K562 (cell line): ENCODE measurements at regions not wholly inside any gene's neighbourhood (a gene's known extent, or its start where the extent isn't known, plus 50 kb on each side); places are given as distances from the start of the nearest gene placed in this dataset.

Experiments
- ATAC-seq: fragments of 200-7000 bp; cut with Tn5 transposase; 3 replicates; pipeline ENCODE4 v1.9.1; 2020; ENCODE audit warnings: moderate library complexity
- BruUV-seq: library from RNA; stranded (reverse); fragments of 400-500 nt; replicated peaks from 2 replicates; lab custom pipeline; 2021; lab: Mats Ljungman, UMichigan
- CTCF ChIA-PET: fragments of 300-600 bp; formaldehyde crosslinking; extraction: SDS; loops from one replicate; lab custom pipeline; 2021; ENCODE audit warnings: low intra/inter-chr PET ratio; lab: Yijun Ruan, JAX
- POLR2A ChIA-PET: fragments of 300-600, 350-650 bp; sonication (Branson Sonifier 250); formaldehyde crosslinking; extraction: SDS; loops from one replicate; lab custom pipeline; 2021; ENCODE audit warnings: antibody characterized with exemption, inconsistent platforms; lab: Yijun Ruan, JAX
- DNase-seq, 4 experiments: peaks; one replicate each; pipeline versions ENCODE4 v3.0.0 to v3.0.0-alpha.2; 2011 to 2018; ENCODE audit warnings: low spot score in 3 of 4, mixed read lengths in 3 of 4; ENCODE audit errors: extremely low read depth in 1 of 4
- FAIRE-seq: peaks from 2 replicates; lab custom pipeline; 2011; peaks lifted over from hg19 to GRCh38; lab: Jason Lieb, UNC
- H2AFZ ChIP-seq: 2 replicates; pipeline ENCODE4 v1.6.0; 2011; ENCODE audit warnings: low read depth, low read length, control low read depth, inconsistent platforms
- H3K27ac ChIP-seq: fragments of 200-600 bp; 3 replicates; pipeline ENCODE4 v1.8.0; 2011; ENCODE audit warnings: low read depth, mild to moderate bottlenecking, control low read depth, inconsistent platforms, low read length, moderate library complexity, mixed read lengths; ENCODE audit errors: extremely low read depth
- H3K27me3 ChIP-seq, 2 experiments: fragments of 300-600 bp in 1 of 2; 2 replicates in 1 of 2; 3 replicates in 1 of 2; pipeline versions ENCODE4 v1.6.0 to v1.8.0; 2011; ENCODE audit warnings: inconsistent platforms in 2 of 2, low read length in 2 of 2, mild to moderate bottlenecking in 1 of 2, mixed read lengths in 1 of 2, moderate library complexity in 1 of 2; ENCODE audit not compliant: control insufficient read depth in 2 of 2, insufficient read depth in 2 of 2
- H3K36me3 ChIP-seq: fragments of 300-600 bp; 3 replicates; pipeline ENCODE4 v1.8.0; 2011; ENCODE audit warnings: mild to moderate bottlenecking, low read length, inconsistent platforms; ENCODE audit not compliant: control insufficient read depth, insufficient read depth
- H3K4me1 ChIP-seq, 2 experiments: fragments of 200-600 bp in 1 of 2; replicated peaks in 1 of 2; 2 replicates in 1 of 2; 3 replicates in 1 of 2; pipeline versions ENCODE4 v1.5.1 to v1.8.0; 2011; ENCODE audit warnings: inconsistent platforms in 2 of 2, low read length in 2 of 2, mild to moderate bottlenecking in 1 of 2, mixed read lengths in 1 of 2, moderate library complexity in 1 of 2; ENCODE audit not compliant: control insufficient read depth in 2 of 2, insufficient read depth in 2 of 2
- H3K4me2 ChIP-seq: 2 replicates; pipeline ENCODE4 v1.6.1; 2011; ENCODE audit warnings: low read length, control low read depth, inconsistent platforms, mixed read lengths; ENCODE audit not compliant: insufficient read depth
- H3K4me3 ChIP-seq: fragments of 200-600 bp; sonication (generic), shearing (Covaris generic); 2 replicates; pipeline ENCODE4 v1.5.1; 2016; ENCODE audit warnings: control low read depth, inconsistent platforms
- H3K79me2 ChIP-seq: fragments of 200-600 bp; 3 replicates; pipeline ENCODE4 v1.8.0; 2011; ENCODE audit warnings: low read length, inconsistent platforms; ENCODE audit not compliant: control insufficient read depth, insufficient read depth
- H3K9ac ChIP-seq, 2 experiments: 2 replicates each; pipeline versions ENCODE4 v1.6.0 to v1.6.1; 2011; ENCODE audit warnings: low read depth in 2 of 2, low read length in 2 of 2, control low read depth in 1 of 2, inconsistent platforms in 1 of 2, mild to moderate bottlenecking in 1 of 2, mixed read lengths in 1 of 2; ENCODE audit not compliant: insufficient read depth in 1 of 2
- H3K9me1 ChIP-seq: one replicate; pipeline ENCODE4 v1.6.0; 2011; ENCODE audit warnings: inconsistent platforms, mild to moderate bottlenecking, low read length, moderate library complexity; ENCODE audit not compliant: control insufficient read depth, insufficient read depth
- H3K9me3 ChIP-seq: replicated peaks from 2 replicates; pipeline ENCODE4 v1.5.1; 2011; ENCODE audit warnings: low read depth, low read length, inconsistent platforms; ENCODE audit not compliant: control insufficient read depth, insufficient read depth
- H4K20me1 ChIP-seq: replicated peaks from 2 replicates; pipeline ENCODE4 v1.6.1; 2011; ENCODE audit warnings: low read length, inconsistent platforms, mixed read lengths; ENCODE audit not compliant: control insufficient read depth, insufficient read depth
- CXXC5 ChIP-seq: fragments of 250-450 bp; sonication (Bioruptor Pico); IDR thresholded peaks from 2 replicates; pipeline ENCODE4 v1.8.0; 2022; ENCODE audit warnings: inconsistent platforms, mild to moderate bottlenecking, moderate library complexity
- HEY1 ChIP-seq: fragments of 250-450 bp; sonication (Bioruptor Pico); IDR thresholded peaks from 2 replicates; pipeline ENCODE4 v1.5.0; 2020; ENCODE audit warnings: mild to moderate bottlenecking, moderate library complexity, borderline replicate concordance
- HLTF ChIP-seq: fragments of 450-650 bp; IDR thresholded peaks from 2 replicates; pipeline ENCODE4 v1.6.1; 2016
- POU5F1 ChIP-seq: fragments of 150-350 bp; IDR thresholded peaks from 2 replicates; pipeline ENCODE4 v1.6.1; 2014; ENCODE audit warnings: borderline replicate concordance, low read length, low read depth, mild to moderate bottlenecking; ENCODE audit not compliant: partially characterized antibody
- SMC3 ChIP-seq: conservative IDR thresholded peaks from 2 replicates; pipeline ENCODE4 v1.6.1; 2011; ENCODE audit warnings: low read depth, low read length, improper control_type of control experiment; ENCODE audit not compliant: insufficient read depth
- SRSF9 ChIP-seq: fragments of 200-400 bp; formaldehyde crosslinking; IDR thresholded peaks from 2 replicates; pipeline ENCODE4 v1.6.1; 2017; ENCODE audit warnings: low read depth, low read length, borderline replicate concordance
- SUPT5H ChIP-seq: fragments of 450-650 bp; IDR thresholded peaks from 2 replicates; pipeline ENCODE4 v1.6.1; 2016
- XRCC5 ChIP-seq: fragments of 200-400 bp; formaldehyde crosslinking; IDR thresholded peaks from 2 replicates; pipeline ENCODE4 v1.6.1; 2017; ENCODE audit warnings: low read depth, mild to moderate bottlenecking, low read length
- ZNF133 ChIP-seq: fragments of 250-450 bp; sonication (Bioruptor Pico); IDR thresholded peaks from 2 replicates; pipeline ENCODE4 v1.4.0; 2020; ENCODE audit warnings: mild to moderate bottlenecking
- ZNF140 ChIP-seq: fragments of 250-450 bp; sonication (Bioruptor Pico); IDR thresholded peaks from 2 replicates; pipeline ENCODE4 v1.8.0; 2021; ENCODE audit warnings: moderate library complexity, mild to moderate bottlenecking, inconsistent platforms
- WGBS: fragments of 100-300 bp; shearing (Covaris generic); methylation state at CpG from one replicate; pipeline ENCODE4 v1.1.6; 2016; ENCODE audit warnings: low coverage, mixed read lengths; ENCODE audit not compliant: insufficient coverage; ENCODE audit errors: missing lambda C conversion rate; 5-methylcytosine and 5-hydroxymethylcytosine counted together
- in situ Hi-C: fragments of 300-500 bp; cut with MboI; formaldehyde crosslinking; loops from 4 replicates; pipeline ENCODE4 v1.15.0; 2018; ENCODE audit warnings: inconsistent platforms, mixed read lengths
- intact Hi-C: fragments of 100-400 bp; cut with micrococcal nuclease; formaldehyde crosslinking; loops from 2 replicates; pipeline ENCODE4 v1.14.2; 2022
- TF ChIP-seq, protein P1 (sequence below): fragments of 250-450 bp; sonication (Bioruptor Pico); IDR thresholded peaks from 2 replicates; pipeline ENCODE4 v1.5.0; 2022; ENCODE audit warnings: mild to moderate bottlenecking
- TF ChIP-seq, protein P2 (sequence below): fragments of 250-450 bp; sonication (Bioruptor Pico); IDR thresholded peaks from 2 replicates; pipeline ENCODE4 v1.5.0; 2021; ENCODE audit warnings: mild to moderate bottlenecking, moderate library complexity

GRCh38 chr9:109830545-109830944, 50.5 kb downstream of the PALM2AKAP2 start:
- POLR2A ChIA-PET = no interaction called here
- BruUV-seq = no TSS peak
- no peak for DNase-seq
- Histone ChIP-seq H3K79me2 (no peaks in the 10 kb centered on the region), H3K27ac (no peak overlapping the region), H4K20me1 (no peaks in the 10 kb centered on the region), H2AFZ (no peak overlapping the region), H3K4me3 (no peak overlapping the region), H3K4me1 (no peaks in the 10 kb centered on the region), H3K4me2 (no peak overlapping the region), H3K27me3 (no peaks in the 10 kb centered on the region; a peak in 1 of 5 replicates), H3K9ac (no peak overlapping the region), H3K9me1 (no peaks in the 10 kb centered on the region), H3K36me3 (no peaks in the 10 kb centered on the region), H3K9me3 (no peaks in the 10 kb centered on the region)
- no peak for TF ChIP-seq HEY1 (CRISPR knock-in tag)
- no peak for TF ChIP-seq XRCC5
- TF ChIP-seq, protein P1, sequence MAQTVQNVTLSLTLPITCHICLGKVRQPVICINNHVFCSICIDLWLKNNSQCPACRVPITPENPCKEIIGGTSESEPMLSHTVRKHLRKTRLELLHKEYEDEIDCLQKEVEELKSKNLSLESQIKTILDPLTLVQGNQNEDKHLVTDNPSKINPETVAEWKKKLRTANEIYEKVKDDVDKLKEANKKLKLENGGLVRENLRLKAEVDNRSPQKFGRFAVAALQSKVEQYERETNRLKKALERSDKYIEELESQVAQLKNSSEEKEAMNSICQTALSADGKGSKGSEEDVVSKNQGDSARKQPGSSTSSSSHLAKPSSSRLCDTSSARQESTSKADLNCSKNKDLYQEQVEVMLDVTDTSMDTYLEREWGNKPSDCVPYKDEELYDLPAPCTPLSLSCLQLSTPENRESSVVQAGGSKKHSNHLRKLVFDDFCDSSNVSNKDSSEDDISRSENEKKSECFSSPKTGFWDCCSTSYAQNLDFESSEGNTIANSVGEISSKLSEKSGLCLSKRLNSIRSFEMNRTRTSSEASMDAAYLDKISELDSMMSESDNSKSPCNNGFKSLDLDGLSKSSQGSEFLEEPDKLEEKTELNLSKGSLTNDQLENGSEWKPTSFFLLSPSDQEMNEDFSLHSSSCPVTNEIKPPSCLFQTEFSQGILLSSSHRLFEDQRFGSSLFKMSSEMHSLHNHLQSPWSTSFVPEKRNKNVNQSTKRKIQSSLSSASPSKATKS (CRISPR knock-in tag) = no peak
- no peak for TF ChIP-seq ZNF133 (CRISPR knock-in tag)
- TF ChIP-seq POU5F1 = no peak
- TF ChIP-seq SUPT5H = no peak
- TF ChIP-seq, protein P2, sequence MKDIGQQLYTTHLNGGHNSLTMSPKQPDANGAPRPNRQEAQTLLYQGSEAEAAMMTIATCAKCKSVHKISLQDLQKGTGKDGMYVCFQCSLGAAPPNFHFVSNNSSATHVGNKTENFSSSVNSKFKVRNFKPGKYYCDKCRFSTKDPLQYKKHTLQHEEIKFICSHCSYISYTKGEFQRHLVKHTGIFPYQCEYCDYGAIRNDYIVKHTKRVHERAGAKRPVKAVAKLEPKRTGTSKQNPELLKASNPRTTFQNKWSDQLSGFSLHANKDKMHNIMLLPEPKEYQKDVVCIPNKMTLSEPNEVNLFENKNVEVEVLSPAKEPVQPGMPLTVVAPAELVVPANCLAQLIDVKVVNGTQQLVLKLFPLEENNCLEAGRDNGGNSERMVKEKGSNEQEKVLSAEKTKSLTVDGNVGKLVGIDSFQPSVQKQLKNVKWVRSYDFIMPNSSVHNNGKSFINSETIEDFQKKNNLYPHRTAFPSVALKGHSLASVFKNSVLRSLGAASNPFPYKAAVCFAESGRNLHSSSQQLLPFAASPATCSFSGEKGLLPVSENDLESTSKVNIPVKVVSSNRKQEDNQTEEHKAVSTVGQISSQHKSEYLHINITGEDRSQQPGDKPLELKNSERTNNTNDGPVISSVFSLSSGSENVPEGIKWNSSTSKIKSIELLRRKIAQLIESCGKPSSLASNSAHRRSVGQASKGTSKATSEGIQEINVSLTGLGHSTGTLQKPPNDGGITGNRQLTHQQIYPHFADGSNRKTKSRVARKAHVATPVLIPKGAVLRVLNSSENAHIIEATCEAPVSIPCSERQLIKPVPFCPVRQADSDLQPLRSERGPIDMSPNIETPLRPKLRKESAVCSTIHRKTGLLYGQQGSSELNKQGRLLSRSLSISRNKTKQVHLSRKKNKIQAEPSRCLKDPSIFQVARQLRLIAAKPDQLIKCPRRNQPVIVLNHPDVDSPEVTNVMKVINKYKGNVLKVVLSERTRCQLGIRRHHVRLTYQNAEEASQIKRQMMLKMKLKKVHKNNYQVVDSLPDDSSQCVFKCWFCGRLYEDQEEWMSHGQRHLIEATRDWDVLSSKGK (CRISPR knock-in tag) = no peak
- no peak for TF ChIP-seq SMC3
- no peak for TF ChIP-seq SRSF9
- TF ChIP-seq ZNF140 (CRISPR knock-in tag) = no peak
- TF ChIP-seq CXXC5 (CRISPR knock-in tag) = no peak
- TF ChIP-seq HLTF = no peak
- WGBS = 0% methylated on average over 5 of the region's 5 CpGs
- FAIRE-seq = no peak
- ATAC-seq = no peak
- in situ Hi-C loops (no loop called here), intact Hi-C loops (no loop called here)
- CTCF ChIA-PET = no interaction called here
